Mucosa of rectum (tissue), 2 donors: ENCODE measurements at regions not wholly inside any gene's neighbourhood (a gene's known extent, or its start where the extent isn't known, plus 50 kb on each side); places are given as distances from the start of the nearest gene placed in this dataset.
A peak's percentile ranks its signal among the peaks of the same experiment; 100 is the strongest.

Source experiments
- H3K27ac ChIP-seq, 2 donors: one replicate each; pipeline ENCODE4 v1.7.0; 2013; ENCODE audit warnings: inconsistent platforms in 2 of 2, low read depth in 2 of 2, low read length in 2 of 2
- H3K27me3 ChIP-seq, 2 donors: one replicate each; pipeline ENCODE4 v1.7.0; 2013; ENCODE audit warnings: low read length in 2 of 2; ENCODE audit not compliant: control insufficient read depth in 2 of 2, insufficient read depth in 2 of 2
- H3K36me3 ChIP-seq, 2 donors: one replicate each; pipeline ENCODE4 v1.7.0; 2013; ENCODE audit warnings: low read length in 2 of 2; ENCODE audit not compliant: control insufficient read depth in 2 of 2, insufficient read depth in 2 of 2
- H3K4me1 ChIP-seq, 2 donors: one replicate each; pipeline ENCODE4 v1.7.0; 2013; ENCODE audit warnings: low read length in 2 of 2, mild to moderate bottlenecking in 1 of 2; ENCODE audit not compliant: control insufficient read depth in 2 of 2, insufficient read depth in 2 of 2
- H3K4me3 ChIP-seq, 2 donors: one replicate each; pipeline ENCODE4 v1.7.0; 2013; ENCODE audit warnings: low read length in 2 of 2
- H3K9ac ChIP-seq, 2 donors: one replicate each; pipeline ENCODE4 v1.7.0; 2013; ENCODE audit warnings: low read length in 2 of 2, low read depth in 1 of 2, mild to moderate bottlenecking in 1 of 2
- H3K9me3 ChIP-seq, 2 donors: one replicate each; pipeline ENCODE4 v1.7.0; 2013; ENCODE audit warnings: low read length in 2 of 2; ENCODE audit not compliant: control insufficient read depth in 2 of 2
- donor health status: healthy.
- donor health status: Normal muscosa, but diverticular disease.

GRCh38 chr5:97915106-97915505 is 732.1 kb upstream of the RIOK2 start:
- Histone ChIP-seq H3K9ac (no peak overlapping the region), H3K9me3 (no peaks in the 10 kb centered on the region), H3K36me3 (no peaks in the 10 kb centered on the region), H3K27me3 (no peaks in the 10 kb centered on the region), H3K27ac (peak overlapping the region in 1 of 2 donors; percentile 65), H3K4me3 (no peak overlapping the region), H3K4me1 (peaks cover 0 to 9% of the 10 kb centered on the region in 2 donors)

GRCh38 chr5:97918057-97918456 is 735.0 kb upstream of the RIOK2 start:
- Histone ChIP-seq H3K9me3 (no peaks in the 10 kb centered on the region), H3K4me3 (no peak overlapping the region), H3K4me1 (peaks cover 0 to 9% of the 10 kb centered on the region in 2 donors)

GRCh38 chr5:97918620-97919019 is 735.6 kb upstream of the RIOK2 start:
- no peak overlapping the region for H3K4me3 ChIP-seq
- H3K9me3 ChIP-seq = no peaks in the 10 kb centered on the region
- no peak overlapping the region for H3K9ac ChIP-seq
- H3K4me1 ChIP-seq = peaks cover 0 to 6% of the 10 kb centered on the region in 2 donors
- no peaks in the 10 kb centered on the region for H3K36me3 ChIP-seq
- no peak overlapping the region for H3K27ac ChIP-seq
- H3K27me3 ChIP-seq = no peaks in the 10 kb centered on the region

More at GRCh38 chr5:97918057-97918456, 735.0 kb upstream of the RIOK2 start:
- Histone ChIP-seq H3K27me3 (no peaks in the 10 kb centered on the region), H3K36me3 (no peaks in the 10 kb centered on the region), H3K27ac (no peak overlapping the region), H3K9ac (no peak overlapping the region)

- Histone ChIP-seq H3K27ac (no peak overlapping the region), H3K36me3 (no peaks in the 10 kb centered on the region), H3K9me3 (no peaks in the 10 kb centered on the region)
Observed at GRCh38 chr5:97919719-97920118, 736.7 kb upstream of the RIOK2 start.

GRCh38 chr5:97922776-97923175 is 739.7 kb upstream of the RIOK2 start:
- H3K4me3 ChIP-seq = no peak overlapping the region
- H3K4me1 ChIP-seq = no peaks in the 10 kb centered on the region
- no peaks in the 10 kb centered on the region for H3K36me3 ChIP-seq
- no peak overlapping the region for H3K27ac ChIP-seq
- H3K27me3 ChIP-seq = no peaks in the 10 kb centered on the region
- no peaks in the 10 kb centered on the region for H3K9me3 ChIP-seq
- no peak overlapping the region for H3K9ac ChIP-seq

More at GRCh38 chr5:97919719-97920118, 736.7 kb upstream of the RIOK2 start:
- Histone ChIP-seq H3K4me3 (no peak overlapping the region), H3K4me1 (no peaks in the 10 kb centered on the region), H3K9ac (no peak overlapping the region), H3K27me3 (no peaks in the 10 kb centered on the region)

- Histone ChIP-seq H3K27me3 (no peaks in the 10 kb centered on the region), H3K9me3 (no peaks in the 10 kb centered on the region), H3K36me3 (no peaks in the 10 kb centered on the region), H3K4me1 (no peaks in the 10 kb centered on the region), H3K4me3 (no peak overlapping the region), H3K9ac (no peak overlapping the region), H3K27ac (no peak overlapping the region)
Observed at GRCh38 chr5:97923496-97923895, 740.4 kb upstream of the RIOK2 start.

- H3K9me3 ChIP-seq = no peaks in the 10 kb centered on the region
Observed at GRCh38 chr5:97923997-97924396, 741.0 kb upstream of the RIOK2 start.

GRCh38 chr5:97929383-97929782 is 746.3 kb upstream of the RIOK2 start:
- Histone ChIP-seq H3K36me3 (no peaks in the 10 kb centered on the region), H3K9me3 (no peaks in the 10 kb centered on the region), H3K9ac (no peak overlapping the region), H3K27me3 (no peaks in the 10 kb centered on the region), H3K4me3 (no peak overlapping the region), H3K4me1 (no peaks in the 10 kb centered on the region), H3K27ac (no peak overlapping the region)

More at GRCh38 chr5:97923997-97924396, 741.0 kb upstream of the RIOK2 start:
- Histone ChIP-seq H3K36me3 (no peaks in the 10 kb centered on the region), H3K27me3 (no peaks in the 10 kb centered on the region), H3K4me1 (no peaks in the 10 kb centered on the region), H3K4me3 (no peak overlapping the region), H3K27ac (no peak overlapping the region), H3K9ac (no peak overlapping the region)

GRCh38 chr5:97931829-97932228 is 748.8 kb upstream of the RIOK2 start:
- no peaks in the 10 kb centered on the region for H3K4me1 ChIP-seq
- H3K4me3 ChIP-seq = no peak overlapping the region
- no peaks in the 10 kb centered on the region for H3K36me3 ChIP-seq
- H3K27ac ChIP-seq = no peak overlapping the region
- no peak overlapping the region for H3K9ac ChIP-seq
- H3K27me3 ChIP-seq = no peaks in the 10 kb centered on the region
- H3K9me3 ChIP-seq = no peaks in the 10 kb centered on the region

GRCh38 chr5:97936231-97936630 is 753.2 kb upstream of the RIOK2 start:
- Histone ChIP-seq H3K36me3 (no peaks in the 10 kb centered on the region), H3K9me3 (no peaks in the 10 kb centered on the region), H3K4me3 (no peak overlapping the region), H3K27ac (no peak overlapping the region), H3K27me3 (no peaks in the 10 kb centered on the region), H3K4me1 (no peaks in the 10 kb centered on the region), H3K9ac (no peak overlapping the region)

- H3K27ac ChIP-seq = no peak overlapping the region
Observed at GRCh38 chr5:97937846-97938245, 754.8 kb upstream of the RIOK2 start.

More at GRCh38 chr5:97937846-97938245, 754.8 kb upstream of the RIOK2 start:
- Histone ChIP-seq H3K9ac (no peak overlapping the region), H3K4me3 (no peak overlapping the region), H3K4me1 (no peaks in the 10 kb centered on the region), H3K36me3 (no peaks in the 10 kb centered on the region), H3K27me3 (no peaks in the 10 kb centered on the region), H3K9me3 (no peaks in the 10 kb centered on the region)
